ENCODE measurements at regions not wholly inside any gene's neighbourhood (a gene's known extent, or its start where the extent isn't known, plus 50 kb on each side); places are given as distances from the start of the nearest gene placed in this dataset.

DNA sequence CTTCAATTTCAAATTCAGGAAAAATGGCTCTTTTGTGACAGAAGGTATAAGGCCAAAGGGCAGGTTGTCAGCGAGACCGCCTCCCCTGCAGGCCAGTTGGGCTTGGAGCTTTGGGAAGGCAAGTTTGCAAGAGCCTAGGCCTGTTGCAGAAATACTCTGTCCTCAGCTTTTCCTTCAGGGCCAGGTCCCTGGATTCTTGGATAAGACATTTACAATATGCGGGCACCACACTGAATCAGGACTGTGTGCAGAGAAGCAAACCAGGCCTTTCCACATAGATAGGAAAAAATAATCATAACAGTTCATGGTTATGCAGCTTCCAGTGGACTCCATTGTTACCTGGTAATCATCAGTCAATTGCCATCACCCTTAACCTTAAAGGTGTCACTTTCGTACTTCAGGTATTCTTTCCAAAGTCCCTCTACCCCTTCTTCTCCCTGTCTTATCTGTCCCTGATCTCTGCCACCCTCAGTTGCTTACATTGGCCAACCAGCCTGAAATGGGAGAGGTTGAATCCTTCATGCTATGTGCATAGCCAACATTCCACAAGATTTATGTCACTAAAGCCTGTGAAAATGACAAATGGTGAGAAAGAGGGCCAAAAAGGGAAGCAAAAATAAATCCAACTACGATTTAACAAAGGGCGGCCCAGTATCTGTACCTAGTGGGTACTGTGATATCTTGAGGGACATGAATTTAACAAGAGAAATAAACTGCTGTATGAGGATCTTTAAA, 304.5 kb upstream of the NFE2L3 start:
- peak; percentile 54 for DNase-seq (ENCODE audit: low read depth)
- TF ChIP-seq, protein P1, sequence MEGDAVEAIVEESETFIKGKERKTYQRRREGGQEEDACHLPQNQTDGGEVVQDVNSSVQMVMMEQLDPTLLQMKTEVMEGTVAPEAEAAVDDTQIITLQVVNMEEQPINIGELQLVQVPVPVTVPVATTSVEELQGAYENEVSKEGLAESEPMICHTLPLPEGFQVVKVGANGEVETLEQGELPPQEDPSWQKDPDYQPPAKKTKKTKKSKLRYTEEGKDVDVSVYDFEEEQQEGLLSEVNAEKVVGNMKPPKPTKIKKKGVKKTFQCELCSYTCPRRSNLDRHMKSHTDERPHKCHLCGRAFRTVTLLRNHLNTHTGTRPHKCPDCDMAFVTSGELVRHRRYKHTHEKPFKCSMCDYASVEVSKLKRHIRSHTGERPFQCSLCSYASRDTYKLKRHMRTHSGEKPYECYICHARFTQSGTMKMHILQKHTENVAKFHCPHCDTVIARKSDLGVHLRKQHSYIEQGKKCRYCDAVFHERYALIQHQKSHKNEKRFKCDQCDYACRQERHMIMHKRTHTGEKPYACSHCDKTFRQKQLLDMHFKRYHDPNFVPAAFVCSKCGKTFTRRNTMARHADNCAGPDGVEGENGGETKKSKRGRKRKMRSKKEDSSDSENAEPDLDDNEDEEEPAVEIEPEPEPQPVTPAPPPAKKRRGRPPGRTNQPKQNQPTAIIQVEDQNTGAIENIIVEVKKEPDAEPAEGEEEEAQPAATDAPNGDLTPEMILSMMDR (conservative IDR thresholded peaks at IDR 0.05; ENCODE audit: low read length): no peak
- H3K4me3 ChIP-seq (ENCODE audit: low read length): no peak overlapping the region

DNA sequence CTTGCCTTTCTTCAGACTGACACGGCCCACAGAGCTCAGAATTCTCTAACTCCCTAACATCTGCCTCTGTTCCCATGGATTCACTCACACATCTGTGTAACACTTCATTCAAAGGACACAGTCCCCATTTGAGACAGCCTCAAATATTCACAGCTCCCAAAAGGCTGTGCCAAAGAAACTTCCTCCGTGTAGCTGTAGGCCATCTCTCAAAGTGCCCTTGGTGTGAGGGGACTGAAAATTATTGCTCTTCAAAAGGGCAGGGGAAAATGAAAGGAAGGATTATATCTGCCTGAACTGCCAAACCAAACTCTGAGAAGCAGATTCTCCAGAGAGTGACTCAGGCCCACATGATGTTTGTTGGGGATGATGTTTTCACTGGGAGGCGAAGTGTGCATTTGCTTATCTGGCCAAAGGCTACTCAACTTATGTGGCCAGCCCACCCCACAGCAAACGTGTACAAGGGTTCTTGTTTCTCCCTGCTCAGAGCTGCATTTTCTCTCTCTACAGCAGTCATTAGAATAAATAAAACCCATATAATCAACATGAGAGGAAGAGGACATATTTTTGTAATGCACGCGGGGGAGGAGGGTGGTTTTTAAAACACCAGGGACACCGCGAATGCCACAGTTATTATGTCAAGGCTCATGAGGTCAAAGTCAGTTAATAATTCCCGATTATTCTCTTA, 302.4 kb upstream of the NFE2L3 start:
- DNase-seq (ENCODE audit: low read depth): peak; percentile 80
- peak overlapping the region; percentile 29 for H3K4me3 ChIP-seq (ENCODE audit: low read length)
- TF ChIP-seq, protein P1 (conservative IDR thresholded peaks at IDR 0.05; ENCODE audit: low read length): no peak

DNA sequence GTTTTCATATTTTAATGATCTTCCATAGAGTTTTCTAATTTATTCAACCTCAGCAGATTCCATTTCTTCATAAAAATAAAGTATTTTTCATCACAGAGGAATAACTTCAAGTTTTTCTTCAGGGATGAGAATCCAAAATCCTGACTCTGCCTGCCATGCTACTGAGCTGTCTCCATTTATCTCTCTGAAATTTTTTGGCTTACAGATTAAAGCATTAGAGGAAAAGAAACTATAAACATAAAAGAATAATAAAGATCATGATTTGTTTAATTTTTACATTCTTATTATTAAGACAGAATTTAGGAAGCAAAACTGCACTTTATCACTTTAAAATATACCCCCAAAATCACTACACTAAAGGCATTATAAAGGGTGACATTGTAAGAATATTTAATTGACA, 301.8 kb upstream of the NFE2L3 start:
- no peak overlapping the region for H3K4me3 ChIP-seq (ENCODE audit: low read length)
- no peak for DNase-seq (ENCODE audit: low read depth)
- TF ChIP-seq, protein P1 (conservative IDR thresholded peaks at IDR 0.05; ENCODE audit: low read length): no peak

DNA sequence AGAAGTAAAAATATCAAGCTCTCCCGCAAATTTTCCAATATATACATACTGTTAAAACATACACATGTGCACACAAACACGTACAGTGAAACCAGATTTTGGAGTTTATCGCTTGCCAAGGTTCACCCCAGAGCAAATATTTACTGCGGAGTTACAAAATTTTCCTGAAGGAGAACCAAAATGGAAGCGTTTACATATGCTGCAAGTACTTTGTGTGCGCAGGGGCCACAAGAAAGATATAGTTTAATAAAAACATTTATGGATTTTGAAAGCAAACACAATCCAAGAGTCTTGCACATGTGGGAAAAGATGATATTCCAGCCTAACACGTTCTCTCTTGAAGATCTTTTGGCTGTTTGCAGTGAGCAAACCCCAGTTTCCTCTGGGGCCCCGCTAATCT, 301.3 kb upstream of the NFE2L3 start:
- H3K4me3 ChIP-seq (ENCODE audit: low read length): no peak overlapping the region
- TF ChIP-seq, protein P1 (conservative IDR thresholded peaks at IDR 0.05; ENCODE audit: low read length): no peak
- DNase-seq (ENCODE audit: low read depth): no peak

DNA sequence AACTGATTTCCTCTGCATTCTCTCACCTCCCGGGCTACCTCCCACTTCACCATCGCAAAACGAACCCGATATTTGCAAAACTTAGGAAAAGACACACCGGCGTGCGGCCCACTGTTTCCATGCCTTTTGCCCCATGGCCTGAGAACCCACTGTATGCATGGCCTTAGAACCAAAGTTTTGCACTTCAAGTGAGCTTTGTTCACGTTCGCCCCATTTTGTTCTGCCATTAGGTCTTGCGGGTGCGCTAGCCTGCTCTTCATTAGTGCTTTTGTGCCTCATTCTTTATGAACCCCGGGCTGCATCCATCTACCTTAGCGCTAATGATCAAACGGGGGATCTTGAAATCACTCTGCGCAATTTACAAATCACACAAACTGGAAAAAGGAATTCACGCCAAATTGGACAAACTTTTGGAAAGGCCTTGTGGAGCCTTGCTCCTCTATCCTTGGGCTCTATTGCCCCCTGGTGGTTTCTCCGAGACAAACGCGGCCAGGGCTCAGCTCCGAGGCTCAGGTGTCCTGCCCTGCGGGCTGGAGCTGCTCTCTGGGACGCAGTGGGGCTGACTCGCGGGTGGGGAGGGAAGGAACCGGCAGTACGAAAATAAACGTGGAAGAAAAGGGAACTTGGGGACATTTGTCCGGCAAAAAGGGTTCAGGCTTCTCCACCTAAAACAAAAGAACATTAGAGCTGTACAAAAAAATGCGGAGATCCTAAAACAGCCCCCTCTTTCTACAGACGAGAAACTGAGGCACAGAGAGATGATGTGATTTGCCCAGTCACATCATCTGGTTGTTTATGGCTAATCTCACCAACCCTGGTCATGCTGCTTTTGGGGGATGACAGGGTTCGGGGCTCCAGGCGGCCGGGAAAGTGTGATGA, 300.4 kb upstream of the NFE2L3 start:
- TF ChIP-seq, protein P1 (conservative IDR thresholded peaks at IDR 0.05; ENCODE audit: low read length): peak; percentile 88
- peak overlapping the region; percentile 7; the same call in 1 of the 2 replicates for H3K4me3 ChIP-seq (ENCODE audit: low read length)
- peak; percentile 76 for DNase-seq (ENCODE audit: low read depth)

DNA sequence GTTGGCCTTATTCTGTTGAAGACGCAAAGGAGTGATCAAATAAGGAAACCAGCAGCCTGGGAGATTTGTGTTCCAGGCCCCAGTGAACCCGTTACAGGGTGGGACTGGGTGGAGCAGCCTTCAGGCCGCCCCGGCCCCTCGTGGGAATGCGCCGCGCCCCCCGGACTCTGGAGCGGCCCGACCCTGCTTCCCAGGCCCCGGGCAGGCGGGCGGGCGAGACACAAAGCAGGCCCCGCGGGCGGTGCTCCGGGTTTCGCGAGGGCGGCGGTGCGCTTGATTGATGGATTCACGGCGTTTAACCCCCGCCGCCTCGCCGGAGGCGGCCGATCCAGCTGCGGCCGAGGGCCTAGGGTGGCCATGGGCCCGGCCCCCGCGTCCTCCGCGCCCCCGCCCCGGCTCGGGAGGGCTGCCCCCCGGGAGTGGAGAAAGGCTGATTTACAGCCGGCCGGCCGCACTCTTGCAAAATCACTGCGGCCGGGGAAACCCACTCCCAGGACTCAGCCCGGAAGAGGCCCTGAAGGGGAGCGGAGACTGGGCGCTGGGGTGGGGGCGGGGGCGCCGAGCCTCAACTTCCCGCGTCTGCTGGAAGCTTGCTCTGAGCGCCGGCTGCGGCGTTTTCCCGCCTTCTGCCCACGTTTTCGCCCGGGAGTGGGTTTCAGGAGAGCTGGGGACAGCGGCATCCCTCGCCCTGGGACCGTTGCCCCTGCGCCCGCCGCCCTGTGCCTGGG, 299.6 kb upstream of the NFE2L3 start:
- no peak for DNase-seq (ENCODE audit: low read depth)
- H3K4me3 ChIP-seq (ENCODE audit: low read length): 0 out of 2 replicates have a peak overlapping the region, but pooled peaks have one; percentile 7
- TF ChIP-seq, protein P1 (conservative IDR thresholded peaks at IDR 0.05; ENCODE audit: low read length): no peak
